Epithelial cell of esophagus (primary cell): ENCODE measurements at regions not wholly inside any gene's neighbourhood (a gene's known extent, or its start where the extent isn't known, plus 50 kb on each side); places are given as distances from the start of the nearest gene placed in this dataset.
A peak's percentile ranks its signal among the peaks of the same experiment; 100 is the strongest.

Experiments used
- DNase-seq: peaks from one replicate; pipeline ENCODE4 v3.0.0; 2010; ENCODE audit warnings: low read depth
- H3K4me3 ChIP-seq: 2 replicates; pipeline ENCODE4 v1.5.1; 2011; ENCODE audit warnings: mild to moderate bottlenecking, low read length, control low read depth
- TF ChIP-seq, protein P1 (sequence below): IDR thresholded peaks from 2 replicates; pipeline ENCODE4 v1.5.1; 2011; ENCODE audit warnings: low read depth, mild to moderate bottlenecking, low read length, control low read depth, inconsistent platforms; ENCODE audit not compliant: insufficient read depth; ENCODE audit errors: missing control alignments

DNA sequence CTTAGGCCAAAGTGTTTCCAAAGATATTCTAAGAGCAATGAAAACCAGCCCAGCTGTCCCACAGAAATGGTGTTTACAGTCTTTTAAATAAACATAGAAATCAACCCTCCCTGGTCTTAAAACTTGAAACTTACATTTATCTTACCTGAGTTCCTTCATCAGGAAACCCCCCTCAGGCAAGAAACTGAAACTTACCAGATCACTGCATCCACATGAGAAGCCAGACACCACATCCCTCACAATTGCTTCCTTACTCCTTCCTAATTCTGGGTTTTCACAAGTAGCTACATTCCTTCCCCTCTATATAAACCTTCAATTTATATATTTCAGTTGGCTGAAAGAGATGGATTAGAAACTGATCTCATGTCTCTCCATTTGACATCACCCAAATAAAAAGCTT lies 563.0 kb upstream of the CHRM3 start:
- TF ChIP-seq, protein P1, sequence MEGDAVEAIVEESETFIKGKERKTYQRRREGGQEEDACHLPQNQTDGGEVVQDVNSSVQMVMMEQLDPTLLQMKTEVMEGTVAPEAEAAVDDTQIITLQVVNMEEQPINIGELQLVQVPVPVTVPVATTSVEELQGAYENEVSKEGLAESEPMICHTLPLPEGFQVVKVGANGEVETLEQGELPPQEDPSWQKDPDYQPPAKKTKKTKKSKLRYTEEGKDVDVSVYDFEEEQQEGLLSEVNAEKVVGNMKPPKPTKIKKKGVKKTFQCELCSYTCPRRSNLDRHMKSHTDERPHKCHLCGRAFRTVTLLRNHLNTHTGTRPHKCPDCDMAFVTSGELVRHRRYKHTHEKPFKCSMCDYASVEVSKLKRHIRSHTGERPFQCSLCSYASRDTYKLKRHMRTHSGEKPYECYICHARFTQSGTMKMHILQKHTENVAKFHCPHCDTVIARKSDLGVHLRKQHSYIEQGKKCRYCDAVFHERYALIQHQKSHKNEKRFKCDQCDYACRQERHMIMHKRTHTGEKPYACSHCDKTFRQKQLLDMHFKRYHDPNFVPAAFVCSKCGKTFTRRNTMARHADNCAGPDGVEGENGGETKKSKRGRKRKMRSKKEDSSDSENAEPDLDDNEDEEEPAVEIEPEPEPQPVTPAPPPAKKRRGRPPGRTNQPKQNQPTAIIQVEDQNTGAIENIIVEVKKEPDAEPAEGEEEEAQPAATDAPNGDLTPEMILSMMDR = no peak
- no peak overlapping the region for H3K4me3 ChIP-seq
- DNase-seq = no peak

DNA sequence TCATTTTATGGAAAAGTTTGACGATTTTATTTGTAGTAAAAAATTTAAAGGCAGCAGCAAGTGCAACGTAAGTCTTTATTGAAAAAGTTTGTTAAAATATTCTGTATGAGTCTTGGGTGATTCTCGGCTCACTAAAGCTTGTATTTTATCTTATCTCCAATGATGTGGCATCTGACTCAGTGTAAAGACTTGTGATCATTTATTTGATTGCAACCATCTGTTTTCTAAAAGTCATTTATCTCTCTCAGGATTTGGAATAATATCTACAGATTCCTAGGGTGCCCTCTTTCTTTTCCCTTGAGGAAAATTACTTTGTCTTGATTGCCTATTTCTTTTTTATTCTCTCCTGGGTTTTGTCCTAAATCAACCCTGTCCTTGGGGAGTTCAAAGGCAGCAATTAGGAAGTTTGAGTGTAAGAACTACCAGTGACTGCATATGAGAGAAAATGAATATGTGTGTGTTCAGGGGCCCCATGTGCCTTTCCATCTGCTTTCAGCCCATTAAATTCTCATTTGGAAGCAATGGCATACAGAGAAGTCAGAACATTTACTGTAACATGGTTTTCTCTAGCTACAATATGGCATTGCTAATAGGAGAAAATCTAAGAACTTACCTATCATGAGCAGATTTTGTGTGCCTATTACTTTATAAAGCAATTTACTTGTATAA lies 575.0 kb upstream of the CHRM3 start:
- no peak overlapping the region for H3K4me3 ChIP-seq
- DNase-seq = no peak
- TF ChIP-seq, protein P1 = no peak

DNA sequence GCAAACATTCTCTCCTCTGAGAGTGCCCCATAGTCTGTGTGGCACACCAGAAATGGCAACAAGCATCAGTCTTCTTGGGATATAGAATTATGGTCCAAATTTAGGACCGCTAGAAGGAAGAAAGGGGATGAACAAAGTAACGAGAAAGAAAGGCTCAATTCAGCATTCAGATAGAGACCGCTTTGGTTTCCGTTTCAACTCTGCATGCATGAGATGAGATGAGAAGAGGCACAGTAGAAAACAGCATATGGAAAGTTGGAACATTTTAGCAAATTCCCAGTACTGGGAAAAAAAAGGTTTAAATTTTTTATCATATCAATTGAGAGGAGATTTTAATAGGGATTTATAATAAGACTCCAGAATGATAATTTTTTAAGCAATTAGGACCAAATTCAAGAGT lies 595.5 kb upstream of the CHRM3 start:
- DNase-seq = no peak
- TF ChIP-seq, protein P1 = no peak
- H3K4me3 ChIP-seq = no peak overlapping the region

DNA sequence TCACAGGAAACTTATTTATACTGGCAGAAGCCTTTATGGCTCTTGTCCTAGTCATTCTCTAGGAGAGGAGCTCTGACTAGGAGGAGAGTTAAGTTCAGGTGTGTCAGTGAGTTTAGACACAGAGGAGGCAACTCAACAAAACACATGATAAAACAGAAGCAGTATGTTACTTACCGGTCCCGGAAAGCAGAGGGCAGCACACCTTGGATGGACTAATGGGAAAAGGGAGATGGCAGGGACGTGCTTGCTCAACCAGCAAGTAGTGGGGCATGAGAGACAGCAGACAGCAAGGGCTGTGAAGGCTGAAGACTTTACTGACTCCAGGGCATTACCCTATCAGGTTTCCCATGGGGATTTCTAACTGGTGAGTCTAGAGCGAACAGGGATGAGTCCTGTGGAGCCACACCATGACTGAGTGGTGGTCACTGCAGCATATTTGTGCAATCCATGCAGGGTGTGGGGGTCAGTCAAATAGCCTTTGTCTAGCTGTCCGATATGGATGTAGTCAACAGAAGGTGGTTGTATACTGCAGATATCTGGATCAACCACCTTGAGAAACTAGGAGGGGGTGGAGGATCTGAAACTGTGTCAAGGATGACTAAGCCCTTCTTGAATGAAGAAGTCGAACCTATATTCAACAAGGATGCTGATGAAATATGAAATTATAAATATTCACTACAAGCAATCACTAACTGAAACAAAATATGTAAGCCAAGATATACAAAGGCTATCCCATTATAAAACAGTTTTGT lies 596.3 kb upstream of the CHRM3 start:
- TF ChIP-seq, protein P1 = no peak
- peak; percentile 26 for DNase-seq
- no peak overlapping the region for H3K4me3 ChIP-seq

DNA sequence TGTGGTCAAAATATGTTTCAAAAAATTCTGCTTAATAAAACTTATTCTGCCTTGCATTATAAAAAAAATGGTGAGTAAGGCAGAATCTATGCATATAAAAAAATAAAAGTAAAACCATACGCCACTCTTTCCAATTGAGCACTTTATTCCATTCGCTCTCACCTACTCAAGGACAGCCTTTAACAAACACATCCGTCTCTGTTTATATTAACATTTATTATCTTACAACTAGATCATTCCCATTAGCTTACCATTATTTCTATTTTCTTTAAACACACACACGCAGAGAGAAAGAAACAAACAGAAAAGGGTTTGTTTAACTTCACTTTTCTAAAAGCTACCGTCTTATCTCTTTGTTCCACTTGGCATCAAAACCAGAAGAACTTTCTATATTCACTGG lies 598.9 kb upstream of the CHRM3 start:
- no peak for DNase-seq
- H3K4me3 ChIP-seq = no peak overlapping the region
- TF ChIP-seq, protein P1 = no peak

DNA sequence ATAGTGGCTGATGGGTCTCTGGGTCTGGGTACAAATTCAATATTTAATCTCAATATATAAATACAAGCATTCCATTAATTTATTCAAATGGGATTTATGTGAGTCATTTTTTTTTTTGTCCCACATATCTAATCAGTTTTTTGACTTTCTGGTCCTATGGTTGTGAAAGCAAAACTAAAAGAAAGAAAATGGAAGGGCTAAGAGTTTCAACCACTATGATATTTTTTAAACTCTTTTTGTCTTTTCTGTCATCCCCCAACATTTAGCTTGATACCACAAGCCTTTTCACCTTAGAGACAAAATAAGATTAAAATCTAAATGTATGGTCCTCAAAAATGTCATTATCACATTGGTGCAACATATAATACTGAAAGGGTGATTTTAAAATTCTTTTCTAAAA lies 602.7 kb upstream of the CHRM3 start:
- no peak for DNase-seq
- TF ChIP-seq, protein P1 = no peak
- H3K4me3 ChIP-seq = no peak overlapping the region
